ENCODE measurements at regions not wholly inside any gene's neighbourhood (a gene's known extent, or its start where the extent isn't known, plus 50 kb on each side); places are given as distances from the start of the nearest gene placed in this dataset.

- Mint-ChIP-seq H3K36me3 (ENCODE audit: low read depth) (no peaks in the 10 kb centered on the region), H3K27ac (no peak overlapping the region), H3K4me1 (no peaks in the 10 kb centered on the region), H3K27me3 (no peaks in the 10 kb centered on the region), H3K4me3 (no peak overlapping the region)
- no peak for ATAC-seq
- H3K9me3 ChIP-seq (ENCODE audit: control insufficient read depth, low read length, poor library complexity, severe bottlenecking): peaks cover 3% of the 10 kb centered on the region
- no peak for DNase-seq
Measured at GRCh38 chr6:165049362-165049761, 260.0 kb downstream of the C6orf118 start.

GRCh38 chr6:165047952-165048351, 261.5 kb downstream of the C6orf118 start:
- DNase-seq: no peak
- H3K9me3 ChIP-seq (ENCODE audit: control insufficient read depth, low read length, poor library complexity, severe bottlenecking): peaks cover 3% of the 10 kb centered on the region
- H3K4me3 Mint-ChIP-seq: no peak overlapping the region
- no peaks in the 10 kb centered on the region for H3K27me3 Mint-ChIP-seq
- no peak overlapping the region for H3K27ac Mint-ChIP-seq
- H3K36me3 Mint-ChIP-seq (ENCODE audit: low read depth): no peaks in the 10 kb centered on the region
- no peak for ATAC-seq
- H3K4me1 Mint-ChIP-seq: no peaks in the 10 kb centered on the region

GRCh38 chr6:165045631-165046030, 263.8 kb downstream of the C6orf118 start:
- Mint-ChIP-seq H3K27me3 (no peaks in the 10 kb centered on the region), H3K36me3 (ENCODE audit: low read depth) (no peaks in the 10 kb centered on the region), H3K4me1 (no peaks in the 10 kb centered on the region), H3K27ac (no peak overlapping the region), H3K4me3 (no peak overlapping the region)
- H3K9me3 ChIP-seq (ENCODE audit: control insufficient read depth, low read length, poor library complexity, severe bottlenecking): peaks cover 3% of the 10 kb centered on the region
- no peak for DNase-seq
- ATAC-seq: no peak

- peaks cover 3% of the 10 kb centered on the region for H3K9me3 ChIP-seq (ENCODE audit: control insufficient read depth, low read length, poor library complexity, severe bottlenecking)
- H3K4me3 Mint-ChIP-seq: no peak overlapping the region
- no peaks in the 10 kb centered on the region for H3K4me1 Mint-ChIP-seq
- DNase-seq (no peak), ATAC-seq (no peak)
- H3K27me3 Mint-ChIP-seq: no peaks in the 10 kb centered on the region
- H3K36me3 Mint-ChIP-seq (ENCODE audit: low read depth): no peaks in the 10 kb centered on the region
- no peak overlapping the region for H3K27ac Mint-ChIP-seq
Measured at GRCh38 chr6:165042912-165043311, 266.5 kb downstream of the C6orf118 start.

- H3K27me3 Mint-ChIP-seq: no peaks in the 10 kb centered on the region
Measured at GRCh38 chr6:165040440-165040839, 269.0 kb downstream of the C6orf118 start.

GRCh38 chr6:165034271-165034741, 275.1 kb downstream of the C6orf118 start:
- no peaks in the 10 kb centered on the region for H3K4me1 Mint-ChIP-seq
- no peak for ATAC-seq

More at GRCh38 chr6:165040440-165040839, 269.0 kb downstream of the C6orf118 start:
- ATAC-seq (no peak), DNase-seq (no peak)
- no peaks in the 10 kb centered on the region for H3K36me3 Mint-ChIP-seq (ENCODE audit: low read depth)
- no peaks in the 10 kb centered on the region for H3K4me1 Mint-ChIP-seq
- H3K9me3 ChIP-seq (ENCODE audit: control insufficient read depth, low read length, poor library complexity, severe bottlenecking): no peaks in the 10 kb centered on the region
- no peak overlapping the region for H3K4me3 Mint-ChIP-seq
- no peak overlapping the region for H3K27ac Mint-ChIP-seq

GRCh38 chr6:165031502-165031901, 277.9 kb downstream of the C6orf118 start:
- Mint-ChIP-seq H3K36me3 (ENCODE audit: low read depth) (no peaks in the 10 kb centered on the region), H3K4me1 (no peaks in the 10 kb centered on the region), H3K27me3 (no peaks in the 10 kb centered on the region), H3K4me3 (no peak overlapping the region), H3K27ac (no peak overlapping the region)
- ATAC-seq: no peak
- no peak for DNase-seq
- no peaks in the 10 kb centered on the region for H3K9me3 ChIP-seq (ENCODE audit: control insufficient read depth, low read length, poor library complexity, severe bottlenecking)

More at GRCh38 chr6:165034271-165034741, 275.1 kb downstream of the C6orf118 start:
- Mint-ChIP-seq H3K27me3 (no peaks in the 10 kb centered on the region), H3K36me3 (ENCODE audit: low read depth) (no peaks in the 10 kb centered on the region), H3K4me3 (no peak overlapping the region), H3K27ac (no peak overlapping the region)
- H3K9me3 ChIP-seq (ENCODE audit: control insufficient read depth, low read length, poor library complexity, severe bottlenecking): no peaks in the 10 kb centered on the region
- no peak for DNase-seq

GRCh38 chr6:165025040-165025439, 284.4 kb downstream of the C6orf118 start:
- H3K36me3 Mint-ChIP-seq (ENCODE audit: low read depth): no peaks in the 10 kb centered on the region
- H3K4me1 Mint-ChIP-seq: no peaks in the 10 kb centered on the region
- no peak for ATAC-seq
- no peaks in the 10 kb centered on the region for H3K9me3 ChIP-seq (ENCODE audit: control insufficient read depth, low read length, poor library complexity, severe bottlenecking)
- no peak overlapping the region for H3K4me3 Mint-ChIP-seq
- H3K27me3 Mint-ChIP-seq: no peaks in the 10 kb centered on the region
- H3K27ac Mint-ChIP-seq: no peak overlapping the region
- DNase-seq: no peak

- H3K4me1 Mint-ChIP-seq: no peaks in the 10 kb centered on the region
- H3K27ac Mint-ChIP-seq: no peak overlapping the region
- no peaks in the 10 kb centered on the region for H3K36me3 Mint-ChIP-seq (ENCODE audit: low read depth)
- no peak overlapping the region for H3K4me3 Mint-ChIP-seq
- no peaks in the 10 kb centered on the region for H3K9me3 ChIP-seq (ENCODE audit: control insufficient read depth, low read length, poor library complexity, severe bottlenecking)
- no peak for ATAC-seq
- H3K27me3 Mint-ChIP-seq: no peaks in the 10 kb centered on the region
- no peak for DNase-seq
Measured at GRCh38 chr6:165019681-165020080, 289.7 kb downstream of the C6orf118 start.

- Mint-ChIP-seq H3K27ac (no peak overlapping the region), H3K36me3 (ENCODE audit: low read depth) (no peaks in the 10 kb centered on the region), H3K4me1 (no peaks in the 10 kb centered on the region), H3K4me3 (no peak overlapping the region), H3K27me3 (no peaks in the 10 kb centered on the region)
- DNase-seq (no peak), ATAC-seq (no peak)
- H3K9me3 ChIP-seq (ENCODE audit: control insufficient read depth, low read length, poor library complexity, severe bottlenecking): no peaks in the 10 kb centered on the region
Measured at GRCh38 chr6:165015676-165016075, 293.7 kb downstream of the C6orf118 start.

GRCh38 chr6:165013701-165014100, 295.7 kb downstream of the C6orf118 start:
- Mint-ChIP-seq H3K27me3 (no peaks in the 10 kb centered on the region), H3K27ac (no peak overlapping the region), H3K4me1 (no peaks in the 10 kb centered on the region), H3K4me3 (no peak overlapping the region), H3K36me3 (ENCODE audit: low read depth) (no peaks in the 10 kb centered on the region)
- H3K9me3 ChIP-seq (ENCODE audit: control insufficient read depth, low read length, poor library complexity, severe bottlenecking): no peaks in the 10 kb centered on the region
- DNase-seq (no peak), ATAC-seq (no peak)

GRCh38 chr6:165012183-165012582, 297.2 kb downstream of the C6orf118 start:
- Mint-ChIP-seq H3K36me3 (ENCODE audit: low read depth) (no peaks in the 10 kb centered on the region), H3K27ac (no peak overlapping the region), H3K27me3 (no peaks in the 10 kb centered on the region), H3K4me3 (no peak overlapping the region), H3K4me1 (no peaks in the 10 kb centered on the region)
- DNase-seq (no peak), ATAC-seq (no peak)
- no peaks in the 10 kb centered on the region for H3K9me3 ChIP-seq (ENCODE audit: control insufficient read depth, low read length, poor library complexity, severe bottlenecking)

GRCh38 chr6:165010556-165011535, 298.6 kb downstream of the C6orf118 start:
- no peak overlapping the region for H3K27ac Mint-ChIP-seq
- no peaks in the 10 kb centered on the region for H3K27me3 Mint-ChIP-seq
- no peaks in the 10 kb centered on the region for H3K36me3 Mint-ChIP-seq (ENCODE audit: low read depth)
- ATAC-seq: no peak
- DNase-seq: no peak
- no peaks in the 10 kb centered on the region for H3K9me3 ChIP-seq (ENCODE audit: control insufficient read depth, low read length, poor library complexity, severe bottlenecking)
- no peaks in the 10 kb centered on the region for H3K4me1 Mint-ChIP-seq
- no peak overlapping the region for H3K4me3 Mint-ChIP-seq

GRCh38 chr6:165008971-165009370, 300.4 kb downstream of the C6orf118 start:
- H3K27me3 Mint-ChIP-seq: no peaks in the 10 kb centered on the region
- no peak overlapping the region for H3K4me3 Mint-ChIP-seq
- H3K36me3 Mint-ChIP-seq (ENCODE audit: low read depth): no peaks in the 10 kb centered on the region
- no peak for DNase-seq
- H3K4me1 Mint-ChIP-seq: no peaks in the 10 kb centered on the region
- no peaks in the 10 kb centered on the region for H3K9me3 ChIP-seq (ENCODE audit: control insufficient read depth, low read length, poor library complexity, severe bottlenecking)
- ATAC-seq: no peak
- no peak overlapping the region for H3K27ac Mint-ChIP-seq
